ENCODE measurements at regions not wholly inside any gene's neighbourhood (a gene's known extent, or its start where the extent isn't known, plus 50 kb on each side); places are given as distances from the start of the nearest gene placed in this dataset.
A peak's percentile ranks its signal among the peaks of the same experiment; 100 is the strongest.

DNA sequence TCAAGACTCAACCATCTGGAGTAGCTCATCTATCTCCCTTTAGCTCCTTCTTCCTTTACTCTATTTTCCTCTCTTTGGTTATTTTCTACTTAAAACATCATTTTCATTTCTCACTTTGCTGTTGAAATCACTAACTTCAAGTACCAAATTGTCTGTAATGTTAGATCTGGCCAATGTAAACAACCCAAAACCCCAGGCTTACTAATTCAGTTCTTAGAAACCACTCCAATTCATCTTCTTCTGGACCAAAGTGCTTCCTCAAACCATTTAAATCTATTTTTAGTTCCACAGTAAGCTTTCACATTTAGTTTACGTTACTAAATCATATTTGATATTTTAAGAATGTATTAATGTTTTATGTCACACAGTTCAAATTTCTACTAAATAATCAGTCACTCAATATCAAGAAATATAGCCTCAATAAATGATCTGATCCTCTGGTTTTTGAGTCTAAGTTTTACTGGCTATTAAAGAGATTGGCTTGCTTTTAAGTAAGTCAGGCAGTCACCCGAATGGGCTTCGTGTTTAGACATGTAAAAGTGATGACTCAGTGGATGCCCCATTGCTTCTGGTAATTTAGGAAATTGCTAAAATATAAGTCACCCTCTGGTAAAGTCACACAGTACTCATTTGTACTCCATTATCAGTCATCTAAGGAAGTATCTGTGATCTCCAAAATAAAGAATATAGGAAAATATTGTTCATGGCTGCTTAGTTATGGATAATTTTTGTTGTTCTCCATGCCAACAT lies 527.2 kb upstream of the SOX11 start:
- Mint-ChIP-seq H3K9me3 (ENCODE audit: low read depth) (peaks cover 5% of the 10 kb centered on the region), H3K27me3 (ENCODE audit: low read depth) (no peaks in the 10 kb centered on the region), H3K36me3 (ENCODE audit: low read depth) (no peaks in the 10 kb centered on the region), H3K4me1 (ENCODE audit: low read depth) (peaks cover 19% of the 10 kb centered on the region), H3K4me3 (ENCODE audit: unreplicated experiment) (no peak overlapping the region), H3K27ac (ENCODE audit: unreplicated experiment) (peak overlapping the region; percentile 78)
- TF ChIP-seq, protein P1, sequence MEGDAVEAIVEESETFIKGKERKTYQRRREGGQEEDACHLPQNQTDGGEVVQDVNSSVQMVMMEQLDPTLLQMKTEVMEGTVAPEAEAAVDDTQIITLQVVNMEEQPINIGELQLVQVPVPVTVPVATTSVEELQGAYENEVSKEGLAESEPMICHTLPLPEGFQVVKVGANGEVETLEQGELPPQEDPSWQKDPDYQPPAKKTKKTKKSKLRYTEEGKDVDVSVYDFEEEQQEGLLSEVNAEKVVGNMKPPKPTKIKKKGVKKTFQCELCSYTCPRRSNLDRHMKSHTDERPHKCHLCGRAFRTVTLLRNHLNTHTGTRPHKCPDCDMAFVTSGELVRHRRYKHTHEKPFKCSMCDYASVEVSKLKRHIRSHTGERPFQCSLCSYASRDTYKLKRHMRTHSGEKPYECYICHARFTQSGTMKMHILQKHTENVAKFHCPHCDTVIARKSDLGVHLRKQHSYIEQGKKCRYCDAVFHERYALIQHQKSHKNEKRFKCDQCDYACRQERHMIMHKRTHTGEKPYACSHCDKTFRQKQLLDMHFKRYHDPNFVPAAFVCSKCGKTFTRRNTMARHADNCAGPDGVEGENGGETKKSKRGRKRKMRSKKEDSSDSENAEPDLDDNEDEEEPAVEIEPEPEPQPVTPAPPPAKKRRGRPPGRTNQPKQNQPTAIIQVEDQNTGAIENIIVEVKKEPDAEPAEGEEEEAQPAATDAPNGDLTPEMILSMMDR (IDR thresholded peaks at IDR 0.05), result no peak
- DNase-seq (ENCODE audit: low spot score), result no peak

DNA sequence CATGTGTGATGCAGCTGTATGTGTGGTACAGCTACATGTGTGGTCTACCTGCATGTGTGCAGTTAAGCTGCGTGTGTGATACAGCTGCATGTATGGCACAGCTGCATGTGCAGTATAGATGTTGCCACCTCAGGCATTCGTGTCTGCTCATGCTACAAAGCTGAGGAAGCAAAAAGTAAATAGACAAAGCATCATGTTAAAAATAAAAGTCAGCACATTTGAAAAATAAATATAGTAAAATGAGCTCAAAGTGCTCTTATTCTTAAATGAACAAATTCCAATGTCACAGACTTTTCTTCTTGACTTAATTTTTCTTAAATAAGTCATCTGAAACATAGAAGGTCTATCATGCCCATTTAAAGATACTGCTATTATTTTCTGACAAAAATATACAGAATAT lies 519.3 kb upstream of the SOX11 start:
- no peaks in the 10 kb centered on the region for H3K36me3 Mint-ChIP-seq (ENCODE audit: low read depth)
- TF ChIP-seq, protein P1 (IDR thresholded peaks at IDR 0.05), result no peak
- DNase-seq (ENCODE audit: low spot score), result no peak

DNA sequence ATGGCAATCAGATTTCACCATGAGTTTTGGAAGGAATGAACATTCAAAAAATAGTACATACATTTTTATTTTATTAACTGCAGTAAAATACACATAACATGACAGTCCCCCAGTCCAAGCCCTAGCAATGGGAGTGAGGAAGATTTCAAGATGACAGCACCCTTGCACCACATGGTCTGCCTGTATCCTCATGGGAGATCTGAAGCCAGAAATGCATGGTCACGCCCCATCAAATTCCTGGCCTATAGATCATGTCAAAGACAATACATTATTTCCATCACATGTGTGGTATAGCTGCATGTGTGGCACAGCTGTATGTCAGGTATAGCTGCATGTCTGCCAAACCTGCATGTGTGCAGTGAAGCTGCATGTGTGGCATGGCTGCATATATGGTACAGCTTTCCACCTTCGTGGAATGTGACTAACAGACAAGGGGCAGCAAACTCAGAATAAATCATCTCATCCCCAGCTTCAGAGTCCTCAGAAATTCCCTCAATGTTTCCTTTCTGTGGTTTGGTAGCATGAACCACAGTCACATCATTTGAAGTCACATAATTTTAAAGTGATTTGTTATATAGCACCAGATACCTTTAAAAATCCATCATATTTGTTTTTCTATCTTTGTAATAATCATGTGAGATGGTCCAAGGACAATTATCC lies 518.2 kb upstream of the SOX11 start:
- no peaks in the 10 kb centered on the region for H3K36me3 Mint-ChIP-seq (ENCODE audit: low read depth)
- peaks cover 13% of the 10 kb centered on the region for H3K4me1 Mint-ChIP-seq (ENCODE audit: low read depth)
- H3K9me3 Mint-ChIP-seq (ENCODE audit: low read depth), result no peaks in the 10 kb centered on the region
- DNase-seq (ENCODE audit: low spot score), result no peak
- no peak overlapping the region for H3K4me3 Mint-ChIP-seq (ENCODE audit: unreplicated experiment)
- no peaks in the 10 kb centered on the region for H3K27me3 Mint-ChIP-seq (ENCODE audit: low read depth)
- TF ChIP-seq, protein P1 (IDR thresholded peaks at IDR 0.05), result no peak
- no peak overlapping the region for H3K27ac Mint-ChIP-seq (ENCODE audit: unreplicated experiment)

More for the DNA sequence above, 519.3 kb upstream of the SOX11 start:
- Mint-ChIP-seq H3K4me3 (ENCODE audit: unreplicated experiment) (no peak overlapping the region), H3K27ac (ENCODE audit: unreplicated experiment) (no peak overlapping the region), H3K9me3 (ENCODE audit: low read depth) (no peaks in the 10 kb centered on the region), H3K4me1 (ENCODE audit: low read depth) (peaks cover 13% of the 10 kb centered on the region), H3K27me3 (ENCODE audit: low read depth) (no peaks in the 10 kb centered on the region)

DNA sequence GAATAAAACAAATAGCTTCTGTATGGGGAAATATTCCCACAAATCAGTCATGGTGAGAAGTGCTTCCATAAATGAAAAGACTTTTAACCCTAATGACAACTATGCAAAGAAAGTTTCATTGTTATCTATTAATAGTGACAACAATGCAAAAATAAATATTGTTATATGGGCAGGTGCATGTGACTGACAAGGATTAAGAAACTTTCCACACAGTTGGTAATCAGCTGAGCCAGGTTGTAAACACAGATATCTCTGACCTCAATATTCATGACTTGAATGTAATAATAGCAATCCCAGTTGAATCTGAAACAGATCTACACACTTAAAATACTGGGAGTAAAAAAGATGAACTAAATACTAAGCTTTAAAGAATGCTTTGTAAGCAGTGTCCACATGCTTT lies 517.0 kb upstream of the SOX11 start:
- no peak overlapping the region for H3K27ac Mint-ChIP-seq (ENCODE audit: unreplicated experiment)
- H3K36me3 Mint-ChIP-seq (ENCODE audit: low read depth), result peaks cover 2% of the 10 kb centered on the region
- H3K27me3 Mint-ChIP-seq (ENCODE audit: low read depth), result no peaks in the 10 kb centered on the region

DNA sequence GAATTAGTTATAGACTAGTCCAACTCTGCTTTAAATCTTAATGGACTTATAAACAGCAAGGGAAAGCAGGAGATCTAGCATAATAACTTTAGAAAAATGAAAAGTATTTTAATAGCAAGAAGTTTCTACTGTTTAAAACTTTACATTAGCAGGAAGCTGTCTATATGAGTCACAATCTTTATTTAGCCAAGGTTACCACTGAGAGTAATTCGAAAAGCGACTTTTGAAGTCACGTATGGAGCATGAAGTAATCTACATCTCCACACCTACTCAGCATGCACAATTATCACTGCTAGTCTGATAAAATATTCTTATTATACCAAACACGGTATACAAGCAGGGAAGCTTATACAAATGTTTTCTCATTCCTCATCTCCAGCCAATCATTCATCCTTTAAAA lies 515.4 kb upstream of the SOX11 start:
- Mint-ChIP-seq H3K27ac (ENCODE audit: unreplicated experiment) (peak overlapping the region; percentile 49), H3K36me3 (ENCODE audit: low read depth) (peaks cover 2% of the 10 kb centered on the region), H3K27me3 (ENCODE audit: low read depth) (no peaks in the 10 kb centered on the region), H3K4me3 (ENCODE audit: unreplicated experiment) (no peak overlapping the region), H3K4me1 (ENCODE audit: low read depth) (peaks cover 13% of the 10 kb centered on the region), H3K9me3 (ENCODE audit: low read depth) (peaks cover 3% of the 10 kb centered on the region)
- TF ChIP-seq, protein P1 (IDR thresholded peaks at IDR 0.05), result no peak
- DNase-seq (ENCODE audit: low spot score), result no peak

More for the DNA sequence above, 517.0 kb upstream of the SOX11 start:
- H3K4me1 Mint-ChIP-seq (ENCODE audit: low read depth), result peaks cover 13% of the 10 kb centered on the region
- TF ChIP-seq, protein P1 (IDR thresholded peaks at IDR 0.05), result no peak
- H3K9me3 Mint-ChIP-seq (ENCODE audit: low read depth), result peaks cover 3% of the 10 kb centered on the region
- no peak overlapping the region for H3K4me3 Mint-ChIP-seq (ENCODE audit: unreplicated experiment)
- no peak for DNase-seq (ENCODE audit: low spot score)
